Fibroblast of lung (primary cell): ENCODE measurements at regions not wholly inside any gene's neighbourhood (a gene's known extent, or its start where the extent isn't known, plus 50 kb on each side); places are given as distances from the start of the nearest gene placed in this dataset.

Experiments used
- CTCF ChIP-seq, 2 donors: IDR thresholded peaks in 1 of 2; conservative IDR thresholded peaks in 1 of 2; 1 replicate in 1 of 2; 2 replicates in 1 of 2; pipeline ENCODE4 v1.5.1; 2011 to 2012; ENCODE audit warnings: low read length in 2 of 2, control low read depth in 1 of 2, inconsistent platforms in 1 of 2, low read depth in 1 of 2, mild to moderate bottlenecking in 1 of 2
- EZH2 ChIP-seq: IDR thresholded peaks from 2 replicates; pipeline ENCODE4 v1.5.1; 2012; ENCODE audit warnings: low read length, control low read depth, mild to moderate bottlenecking; ENCODE audit errors: missing control alignments

- TF ChIP-seq EZH2 (no peak), CTCF (conservative IDR thresholded peaks at IDR 0.05 in 1 of 2, IDR thresholded peaks at IDR 0.05 in 1 of 2; ENCODE audit: low read depth in 1 of 2, low read length in 2 of 2) (no peak)
These were observed 168.1 kb upstream of the OSTN start for GRCh38 chr3:191030929-191031328.
